GM21619 (cell line): ENCODE measurements at regions not wholly inside any gene's neighbourhood (a gene's known extent, or its start where the extent isn't known, plus 50 kb on each side); places are given as distances from the start of the nearest gene placed in this dataset.

ENCODE experiments used
- ATAC-seq: cut with Tn5 transposase; IDR thresholded peaks from one replicate; pipeline ENCODE4 v1.9.1; 2021; ENCODE audit not compliant: unreplicated experiment

GRCh38 chr9:1462626-1463308 lies 412.6 kb downstream of the DMRT2 start:
- no peak for ATAC-seq

DNA sequence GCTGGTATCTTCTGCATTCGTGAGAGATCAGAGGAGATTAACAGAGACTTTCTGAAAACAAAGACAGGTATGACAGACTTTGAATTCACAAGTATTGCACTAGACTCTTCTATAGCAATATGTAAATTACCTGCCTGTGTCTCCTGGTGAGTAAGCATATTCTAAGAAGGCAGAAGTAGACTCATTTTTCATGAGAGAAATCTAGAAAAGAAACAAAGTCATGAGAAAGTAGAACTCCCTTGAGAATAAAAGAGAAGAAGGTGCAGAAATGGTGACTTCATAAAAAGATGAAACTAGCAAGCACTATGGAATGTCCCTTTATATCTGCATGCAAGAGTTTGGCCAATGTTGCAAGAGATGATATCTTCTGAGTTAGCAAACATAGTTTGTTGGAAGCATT lies 419.8 kb downstream of the DMRT2 start:
- ATAC-seq, result peak; percentile 97

DNA sequence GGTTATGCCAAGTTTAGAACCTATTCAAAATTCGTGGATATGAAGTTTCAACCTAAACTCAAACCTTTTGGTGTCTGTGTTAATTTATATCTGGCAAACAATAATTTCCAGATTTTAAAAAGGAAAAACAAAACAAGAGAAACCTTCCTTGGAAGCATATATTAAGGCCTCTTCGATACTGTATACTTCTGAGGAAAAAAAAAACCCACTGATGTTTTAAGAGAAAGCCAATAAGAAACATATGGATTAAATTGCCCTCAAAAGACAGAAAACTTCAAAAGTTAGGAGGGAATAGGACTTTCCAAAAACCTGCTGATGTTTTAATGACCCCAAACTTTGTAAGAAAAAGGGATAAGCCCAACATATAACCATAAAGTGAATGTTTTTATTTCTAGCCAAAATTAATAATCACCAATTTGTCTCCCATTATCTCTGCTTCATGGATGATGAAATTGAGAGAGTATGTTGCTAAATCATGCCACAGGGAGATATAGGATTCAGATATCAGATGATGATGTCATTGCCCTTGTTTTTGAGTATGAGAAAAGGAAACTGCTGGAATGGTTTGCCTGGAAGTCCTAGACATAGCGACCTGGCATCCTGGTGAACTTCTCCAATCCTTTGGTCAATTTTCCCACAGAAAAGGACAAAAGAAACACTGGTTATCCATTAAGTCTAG lies 423.9 kb downstream of the DMRT2 start:
- ATAC-seq, result no peak

DNA sequence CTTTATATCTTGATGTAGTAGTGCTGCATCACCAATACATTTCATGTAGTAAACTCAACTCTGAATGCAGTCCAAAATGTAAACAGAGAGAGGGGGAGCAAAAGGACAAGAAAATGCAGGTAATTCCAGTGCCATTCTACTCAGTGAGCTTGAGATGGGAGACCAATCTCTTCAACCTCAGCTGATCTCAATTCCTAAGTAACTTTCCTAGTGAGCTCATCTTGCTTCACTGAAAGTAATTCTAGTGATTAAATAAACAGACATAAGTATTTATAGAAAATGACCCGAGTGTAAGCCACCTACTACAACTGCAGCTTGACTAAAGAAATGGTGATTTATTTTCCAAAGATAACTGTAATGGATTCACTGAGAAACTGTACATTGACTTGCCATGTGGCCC lies 424.5 kb downstream of the DMRT2 start:
- ATAC-seq, result no peak

DNA sequence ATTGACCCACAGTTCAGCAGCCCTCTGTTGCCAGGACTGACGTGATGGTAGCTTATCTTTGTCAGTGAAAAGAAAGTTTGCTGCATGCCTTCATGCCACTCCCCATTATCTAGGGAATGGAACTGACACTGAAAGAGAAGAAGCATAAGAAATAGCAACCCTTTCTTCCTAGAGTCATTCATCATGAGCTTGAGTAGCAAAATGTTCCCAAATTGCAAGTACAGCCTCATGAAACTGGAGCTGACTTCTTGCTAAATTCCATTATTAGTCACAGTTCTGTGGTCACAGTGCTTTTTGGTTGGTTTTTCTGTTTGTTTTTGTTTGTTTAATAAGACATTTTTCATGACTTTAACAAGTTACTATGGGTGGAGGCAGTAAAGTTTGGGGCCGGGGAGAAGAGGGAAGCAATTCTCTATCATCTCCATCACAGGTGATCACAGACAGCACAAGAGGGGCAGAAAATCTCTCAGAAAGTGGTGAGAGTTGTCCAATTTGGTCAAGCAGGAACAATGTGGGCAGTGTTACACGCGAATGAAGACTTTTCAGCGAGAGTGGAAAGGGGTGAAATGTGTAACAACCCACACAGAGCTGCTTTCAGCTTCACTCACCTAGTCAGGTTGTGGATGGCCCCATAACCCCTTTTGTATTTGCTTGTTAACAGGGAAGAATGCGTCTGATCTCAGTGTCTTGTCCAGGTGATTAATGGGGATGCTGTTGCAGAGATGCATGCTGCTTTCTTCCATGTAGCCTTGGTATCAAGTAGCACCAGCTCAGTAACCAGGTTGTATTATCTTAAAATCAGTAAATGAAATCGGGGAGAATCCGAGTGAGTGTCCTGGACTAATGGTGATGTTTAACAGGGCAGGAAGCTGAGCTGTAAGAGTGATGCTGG lies 440.4 kb downstream of the DMRT2 start:
- peak; percentile 77 for ATAC-seq

GRCh38 chr9:1492156-1492555 lies 442.0 kb downstream of the DMRT2 start:
- no peak for ATAC-seq

- no peak for ATAC-seq
These were observed 445.3 kb downstream of the DMRT2 start for GRCh38 chr9:1495282-1496030.

- no peak for ATAC-seq
These were observed 455.3 kb downstream of the DMRT2 start for GRCh38 chr9:1505489-1505888.

GRCh38 chr9:1510712-1511111 lies 460.6 kb downstream of the DMRT2 start:
- ATAC-seq, result no peak

- no peak for ATAC-seq
These were observed 462.9 kb downstream of the DMRT2 start for GRCh38 chr9:1513105-1513504.

- ATAC-seq, result no peak
These were observed 464.1 kb downstream of the DMRT2 start for GRCh38 chr9:1514250-1514649.

DNA sequence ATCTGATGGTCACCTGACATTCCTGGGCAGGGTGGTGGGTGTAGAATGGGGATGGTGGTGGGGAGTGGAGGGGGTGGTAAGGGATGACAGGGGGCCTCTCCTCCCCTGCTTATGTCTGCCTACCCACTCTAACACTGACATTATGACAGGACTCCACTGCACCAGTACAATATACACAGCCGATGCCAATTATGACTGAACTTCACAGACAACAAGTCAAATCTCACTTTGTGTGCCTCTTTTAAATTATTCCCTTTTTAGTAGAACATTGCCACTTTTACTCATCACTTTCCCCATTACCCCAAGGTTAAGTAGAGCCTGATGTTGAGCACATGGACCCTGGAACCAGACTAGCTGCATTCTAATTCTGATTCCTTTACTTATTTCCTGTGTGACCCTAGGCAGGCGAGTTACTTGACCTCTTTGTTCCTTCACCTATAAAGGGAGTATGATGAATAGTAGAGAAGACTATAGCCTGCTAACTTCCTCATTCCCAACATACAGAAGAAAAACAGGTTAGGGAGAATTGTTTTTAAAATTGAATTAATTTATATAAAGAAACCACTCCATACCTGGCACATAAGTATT lies 464.7 kb downstream of the DMRT2 start:
- no peak for ATAC-seq

DNA sequence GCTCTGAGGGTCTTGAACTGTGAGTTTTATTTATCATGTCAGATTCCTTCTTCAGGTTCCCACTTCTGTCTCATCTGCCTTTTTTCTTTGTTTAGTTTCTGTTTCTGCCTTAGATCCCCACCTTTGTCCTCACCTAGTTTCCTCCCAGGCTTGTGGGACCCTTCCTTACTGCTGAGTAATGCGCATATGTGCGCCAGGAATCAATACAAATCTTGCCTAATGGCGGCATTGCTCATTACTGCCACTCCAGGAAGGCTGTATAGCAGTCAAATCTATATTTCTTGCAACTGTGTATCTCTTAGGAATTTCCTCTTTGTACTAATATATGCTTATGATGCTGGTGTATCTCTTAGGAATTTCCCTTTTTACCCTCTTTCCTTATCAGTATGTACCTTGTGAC lies 465.4 kb downstream of the DMRT2 start:
- ATAC-seq, result no peak

DNA sequence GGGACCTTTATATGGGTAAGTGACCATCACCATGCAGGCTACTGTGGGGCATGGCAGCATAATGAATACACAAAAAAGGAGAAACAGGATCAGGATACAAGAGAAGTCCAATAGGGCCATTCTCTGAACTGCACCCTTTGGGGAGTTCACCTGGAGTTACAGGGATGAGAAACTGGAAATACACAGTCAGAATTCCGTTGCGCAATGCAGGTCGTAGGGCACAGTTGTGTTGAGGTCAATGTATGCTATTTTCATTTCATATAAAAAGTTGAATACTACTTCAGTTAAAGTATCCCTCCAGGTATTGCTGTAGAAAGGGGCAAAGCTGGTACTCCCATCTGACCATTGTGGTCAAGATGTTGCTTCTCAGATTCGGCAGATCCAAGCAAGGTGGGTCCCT lies 471.4 kb downstream of the DMRT2 start:
- no peak for ATAC-seq

- peak; percentile 87 for ATAC-seq
These were observed 472.1 kb downstream of the DMRT2 start for GRCh38 chr9:1522219-1522767.

- ATAC-seq, result no peak
These were observed 478.3 kb downstream of the DMRT2 start for GRCh38 chr9:1528456-1528855.

GRCh38 chr9:1530696-1531095 lies 480.5 kb downstream of the DMRT2 start:
- no peak for ATAC-seq

GRCh38 chr9:1531424-1531823 lies 481.3 kb downstream of the DMRT2 start:
- ATAC-seq, result no peak

- ATAC-seq, result no peak
These were observed 482.0 kb downstream of the DMRT2 start for GRCh38 chr9:1532171-1532570.

- ATAC-seq, result peak; percentile 58
These were observed 480.1 kb upstream of the SMARCA2 start for GRCh38 chr9:1535051-1535450.
